GM23248 (cell line): ENCODE measurements at regions not wholly inside any gene's neighbourhood (a gene's known extent, or its start where the extent isn't known, plus 50 kb on each side); places are given as distances from the start of the nearest gene placed in this dataset.

Experiments
- EZH2 ChIP-seq: fragments of 200-600 bp; sonication (generic); IDR thresholded peaks from 2 replicates; pipeline ENCODE4 v1.6.1; 2018; ENCODE audit warnings: antibody characterized with exemption, mild to moderate bottlenecking; ENCODE audit not compliant: insufficient read depth, poor library complexity, severe bottlenecking
- EZH2phosphoT487 ChIP-seq: fragments of 200-600 bp; sonication (generic); IDR thresholded peaks from 2 replicates; pipeline ENCODE4 v1.6.1; 2018; ENCODE audit warnings: antibody characterized with exemption, moderate library complexity, mild to moderate bottlenecking, low read depth; ENCODE audit not compliant: insufficient read depth

- no peak for TF ChIP-seq EZH2phosphoT487
- no peak for TF ChIP-seq EZH2
Measured at GRCh38 chr3:87090631-87091030, 99.7 kb upstream of the VGLL3 start.
